ENCODE measurements at regions not wholly inside any gene's neighbourhood (a gene's known extent, or its start where the extent isn't known, plus 50 kb on each side); places are given as distances from the start of the nearest gene placed in this dataset.

GRCh38 chr2:8441371-8441770, 240.5 kb upstream of the ID2 start:
- TF ChIP-seq COPS2 (conservative IDR thresholded peaks at IDR 0.05) (no peak), SMAD1 (IDR thresholded peaks at IDR 0.05; ENCODE audit: low read depth, low read length, partially characterized antibody) (no peak), ZNF586 (CRISPR knock-in tag; conservative IDR thresholded peaks at IDR 0.05) (no peak), ZNF232 (CRISPR knock-in tag; IDR thresholded peaks at IDR 0.05) (no peak), ZFP30 (CRISPR knock-in tag; IDR thresholded peaks at IDR 0.05; ENCODE audit: borderline replicate concordance) (no peak), RBM22 (IDR thresholded peaks at IDR 0.05; ENCODE audit: low read depth, low read length, poor library complexity, severe bottlenecking) (no peak), ZNF830 (CRISPR knock-in tag; IDR thresholded peaks at IDR 0.05) (no peak), POLR2AphosphoS2 (IDR thresholded peaks at IDR 0.05; ENCODE audit: low read length) (no peak), ZNF239 (CRISPR knock-in tag; IDR thresholded peaks at IDR 0.05) (no peak), KAT2B (IDR thresholded peaks at IDR 0.05; ENCODE audit: low read depth, low read length) (no peak), ZNF282 (CRISPR knock-in tag; IDR thresholded peaks at IDR 0.05) (no peak)
- DNase-seq (ENCODE audit: extremely low read depth in 1 of 4, low spot score in 3 of 4) (no peak), ATAC-seq (no peak), FAIRE-seq (no peak)
- H3K79me2 ChIP-seq (ENCODE audit: control insufficient read depth, insufficient read depth, low read length): no peaks in the 10 kb centered on the region
- no peaks in the 10 kb centered on the region for H3K9me3 ChIP-seq (replicated peaks; ENCODE audit: control insufficient read depth, insufficient read depth, low read depth, low read length)
- 2% methylated on average over 12 of the region's 12 CpGs for WGBS (ENCODE audit: insufficient coverage, low coverage, missing lambda C conversion rate)
- H4K20me1 ChIP-seq (replicated peaks; ENCODE audit: control insufficient read depth, insufficient read depth, low read length): no peaks in the 10 kb centered on the region
- ChIA-PET CTCF (ENCODE audit: low intra/inter-chr PET ratio) (no interaction called here), POLR2A (interaction anchor here (0.6 to 1.0 kb wide), 2 partner anchors 10 to 25 kb away, joined by 3 read pairs; no protein-coding TSS in a partner anchor)
- in situ Hi-C loops (cut with MboI): no loop called here
- H3K27me3 ChIP-seq (ENCODE audit: control insufficient read depth in 2 of 2, insufficient read depth in 2 of 2, low read length in 2 of 2): peaks cover 13 to 33% of the 10 kb centered on the region in 2 experiments; a peak in 4 of 5 replicates
- H3K27ac ChIP-seq (ENCODE audit: extremely low read depth, low read depth, low read length): no peak overlapping the region
- H3K4me2 ChIP-seq (ENCODE audit: insufficient read depth, low read length): no peak overlapping the region
- intact Hi-C loops (cut with micrococcal nuclease): no loop called here
- no peaks in the 10 kb centered on the region for H3K9me1 ChIP-seq (ENCODE audit: control insufficient read depth, insufficient read depth, low read length)
- H3K4me1 ChIP-seq (replicated peaks in 1 of 2; ENCODE audit: control insufficient read depth in 2 of 2, insufficient read depth in 2 of 2, low read length in 2 of 2): no peaks in the 10 kb centered on the region
- H3K4me3 ChIP-seq: no peak overlapping the region
- no peaks in the 10 kb centered on the region for H3K36me3 ChIP-seq (ENCODE audit: control insufficient read depth, insufficient read depth, low read length)
- H2AFZ ChIP-seq (ENCODE audit: low read depth, low read length): no peak overlapping the region
- BruUV-seq (replicated peaks): no TSS peak
- no peak overlapping the region for H3K9ac ChIP-seq (ENCODE audit: insufficient read depth in 1 of 2, low read depth in 2 of 2, low read length in 2 of 2)

Data from K562 (cell line).